GM23338 (cell line): ENCODE measurements at regions not wholly inside any gene's neighbourhood (a gene's known extent, or its start where the extent isn't known, plus 50 kb on each side); places are given as distances from the start of the nearest gene placed in this dataset.

Experiments
- ATAC-seq: fragments of 200-7000 bp; cut with Tn5 transposase; 3 replicates; pipeline ENCODE4 v1.9.1; 2020
- DNase-seq: peaks from one replicate; pipeline ENCODE4 v3.0.0-alpha.2; 2015; ENCODE audit warnings: low spot score
- H2AFZ ChIP-seq: fragments of 200-600 bp; sonication (generic); 2 replicates; pipeline ENCODE4 v1.8.0; 2016; ENCODE audit warnings: antibody characterized with exemption, mild to moderate bottlenecking, moderate library complexity
- H3F3A ChIP-seq: fragments of 200-600 bp; sonication (generic); replicated peaks from 2 replicates; pipeline ENCODE4 v1.8.0; 2017; ENCODE audit warnings: antibody characterized with exemption, mixed run types, low read depth
- H3K27ac ChIP-seq: fragments of 200-600 bp; sonication (generic); 2 replicates; pipeline ENCODE4 v1.6.1; 2016; ENCODE audit warnings: low read depth
- H3K27me3 ChIP-seq: fragments of 200-600 bp; sonication (generic); 2 replicates; pipeline ENCODE4 v1.8.0; 2016; ENCODE audit warnings: mild to moderate bottlenecking, mixed run types, moderate library complexity; ENCODE audit not compliant: insufficient read depth
- H3K36me3 ChIP-seq: fragments of 200-600 bp; sonication (generic); 2 replicates; pipeline ENCODE4 v1.8.0; 2016; ENCODE audit warnings: mild to moderate bottlenecking; ENCODE audit not compliant: insufficient read depth
- H3K4me1 ChIP-seq: fragments of 200-600 bp; sonication (generic); 2 replicates; pipeline ENCODE4 v1.8.0; 2016; ENCODE audit warnings: mild to moderate bottlenecking, moderate library complexity; ENCODE audit not compliant: insufficient read depth
- H3K4me2 ChIP-seq: fragments of 200-600 bp; sonication (generic); 2 replicates; pipeline ENCODE4 v1.7.1; 2017; ENCODE audit warnings: mixed run types
- H3K4me3 ChIP-seq: fragments of 200-600 bp; sonication (generic); 2 replicates; pipeline ENCODE4 v1.6.1; 2016; ENCODE audit warnings: mixed run types
- H3K79me2 ChIP-seq: fragments of 200-600 bp; sonication (generic); replicated peaks from 2 replicates; pipeline ENCODE4 v1.8.0; 2017; ENCODE audit warnings: mild to moderate bottlenecking; ENCODE audit not compliant: insufficient read depth
- H3K9me2 ChIP-seq: fragments of 200-600 bp; sonication (generic); 2 replicates; pipeline ENCODE4 v1.8.0; 2017; ENCODE audit not compliant: insufficient read depth
- H4K20me1 ChIP-seq: fragments of 200-600 bp; sonication (generic); replicated peaks from 2 replicates; pipeline ENCODE4 v1.8.0; 2017; ENCODE audit warnings: mild to moderate bottlenecking; ENCODE audit not compliant: insufficient read depth
- H3K27ac Mint-ChIP-seq: 2 replicates; pipeline ENCODE4 v1.8.0; 2020; ENCODE audit warnings: inconsistent platforms, mild to moderate bottlenecking, moderate library complexity, mixed read lengths
- H3K27me3 Mint-ChIP-seq: 3 replicates; pipeline ENCODE4 v1.8.0; 2022; ENCODE audit warnings: low read depth, mild to moderate bottlenecking, moderate library complexity, mixed read lengths, inconsistent platforms; ENCODE audit not compliant: insufficient read depth, poor library complexity
- H3K36me3 Mint-ChIP-seq: 3 replicates; pipeline ENCODE4 v1.8.0; 2021; ENCODE audit warnings: low read depth, mild to moderate bottlenecking, inconsistent platforms, moderate library complexity, mixed read lengths
- H3K4me1 Mint-ChIP-seq: 3 replicates; pipeline ENCODE4 v1.8.0; 2020; ENCODE audit warnings: mild to moderate bottlenecking, inconsistent platforms, mixed read lengths
- H3K4me3 Mint-ChIP-seq: 3 replicates; pipeline ENCODE4 v1.8.0; 2021; ENCODE audit warnings: moderate library complexity, mild to moderate bottlenecking, inconsistent platforms, mixed read lengths
- H3K9me3 Mint-ChIP-seq: 3 replicates; pipeline ENCODE4 v1.8.0; 2020; ENCODE audit warnings: moderate library complexity, mild to moderate bottlenecking, inconsistent platforms, mixed read lengths
- CREB1 ChIP-seq: fragments of 250-450 bp; sonication (Bioruptor Pico); IDR thresholded peaks from 2 replicates; pipeline ENCODE4 v1.5.0; 2020; ENCODE audit warnings: low read depth, mild to moderate bottlenecking, moderate library complexity
- EZH2 ChIP-seq: fragments of 200-600 bp; sonication (generic); IDR thresholded peaks from one replicate; pipeline ENCODE4 v1.8.0; 2017; ENCODE audit warnings: antibody characterized with exemption, mild to moderate bottlenecking, low read depth; ENCODE audit not compliant: unreplicated experiment
- EZH2phosphoT487 ChIP-seq: fragments of 200-600 bp; sonication (generic); IDR thresholded peaks from one replicate; pipeline ENCODE4 v1.8.1; 2018; ENCODE audit warnings: antibody characterized with exemption; ENCODE audit not compliant: unreplicated experiment
- JUNB ChIP-seq: IDR thresholded peaks from one replicate; pipeline ENCODE4 v1.6.1; 2016; ENCODE audit warnings: antibody characterized with exemption; ENCODE audit not compliant: unreplicated experiment
- NANOG ChIP-seq: IDR thresholded peaks from 2 replicates; pipeline ENCODE4 v1.6.1; 2016; ENCODE audit warnings: antibody characterized with exemption, borderline replicate concordance
- POLR2AphosphoS5 ChIP-seq: IDR thresholded peaks from 2 replicates; pipeline ENCODE4 v1.6.1; 2016; ENCODE audit warnings: antibody characterized with exemption, low read depth
- STAT1 ChIP-seq: IDR thresholded peaks from one replicate; pipeline ENCODE4 v1.6.1; 2016; ENCODE audit warnings: antibody characterized with exemption; ENCODE audit not compliant: unreplicated experiment
- ZNF114 ChIP-seq: fragments of 250-450 bp; sonication (Bioruptor Pico); IDR thresholded peaks from 2 replicates; pipeline ENCODE4 v1.5.0; 2020; ENCODE audit warnings: mild to moderate bottlenecking, moderate library complexity
- ZNF331 ChIP-seq: fragments of 250-450 bp; sonication (Bioruptor Pico); IDR thresholded peaks from 2 replicates; pipeline ENCODE4 v1.5.0; 2020; ENCODE audit warnings: low read depth, mild to moderate bottlenecking, moderate library complexity
- TF ChIP-seq, protein P1 (sequence below): IDR thresholded peaks from one replicate; pipeline ENCODE4 v1.6.1; 2018; ENCODE audit warnings: antibody characterized with exemption; ENCODE audit not compliant: unreplicated experiment
- TF ChIP-seq, protein P2 (sequence below), 2 experiments: fragments of 200-600 bp in 1 of 2; sonication (generic) in 1 of 2; conservative IDR thresholded peaks; 2 replicates each; pipeline versions ENCODE4 v1.5.1 to v1.6.1; 2016 to 2017; ENCODE audit warnings: antibody characterized with exemption in 2 of 2, low read depth in 2 of 2, mild to moderate bottlenecking in 2 of 2, moderate library complexity in 1 of 2
- TF ChIP-seq, protein P3 (sequence below): IDR thresholded peaks from 2 replicates; pipeline ENCODE4 v1.6.1; 2016; ENCODE audit warnings: antibody characterized with exemption
- TF ChIP-seq, protein P4 (sequence below): fragments of 250-450 bp; sonication (Bioruptor Pico); IDR thresholded peaks from 2 replicates; pipeline ENCODE4 v1.5.0; 2020; ENCODE audit warnings: mild to moderate bottlenecking, moderate library complexity

DNA sequence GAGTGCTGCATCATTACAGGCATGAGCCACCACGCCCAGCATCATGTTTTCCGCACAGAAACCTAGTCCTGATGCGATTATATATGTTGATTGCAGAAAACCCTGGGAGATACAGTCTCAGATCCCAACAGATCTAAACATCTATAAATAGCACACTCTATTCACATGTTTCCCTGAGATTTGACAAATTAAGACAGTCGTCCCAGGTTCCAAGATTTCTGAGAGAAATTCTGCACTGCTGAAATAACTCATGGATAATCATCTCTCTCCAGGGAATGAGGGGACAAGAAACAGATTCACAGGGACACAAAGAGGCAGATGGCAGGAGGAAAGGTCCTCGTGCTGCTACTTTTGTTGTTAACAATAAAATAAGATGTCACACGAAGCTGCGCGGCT, 393.1 kb upstream of the CELF2 start:
- ATAC-seq = no peak
- Histone ChIP-seq H3K36me3 (no peaks in the 10 kb centered on the region), H3K4me3 (no peak overlapping the region), H3K79me2 (no peaks in the 10 kb centered on the region), H3K27me3 (no peaks in the 10 kb centered on the region), H3K27ac (no peak overlapping the region), H3K4me1 (no peaks in the 10 kb centered on the region), H4K20me1 (no peaks in the 10 kb centered on the region), H2AFZ (no peak overlapping the region), H3K9me2 (no peaks in the 10 kb centered on the region), H3F3A (no peaks in the 10 kb centered on the region), H3K4me2 (no peak overlapping the region)
- no peak overlapping the region for H3K4me3 Mint-ChIP-seq
- H3K27ac Mint-ChIP-seq = no peak overlapping the region
- no peaks in the 10 kb centered on the region for H3K9me3 Mint-ChIP-seq
- H3K27me3 Mint-ChIP-seq = peaks cover 1% of the 10 kb centered on the region
- no peak for DNase-seq
- no peak for TF ChIP-seq EZH2
- TF ChIP-seq STAT1 = no peak
- no peak for TF ChIP-seq EZH2phosphoT487
- no peak for TF ChIP-seq JUNB
- TF ChIP-seq, protein P1, sequence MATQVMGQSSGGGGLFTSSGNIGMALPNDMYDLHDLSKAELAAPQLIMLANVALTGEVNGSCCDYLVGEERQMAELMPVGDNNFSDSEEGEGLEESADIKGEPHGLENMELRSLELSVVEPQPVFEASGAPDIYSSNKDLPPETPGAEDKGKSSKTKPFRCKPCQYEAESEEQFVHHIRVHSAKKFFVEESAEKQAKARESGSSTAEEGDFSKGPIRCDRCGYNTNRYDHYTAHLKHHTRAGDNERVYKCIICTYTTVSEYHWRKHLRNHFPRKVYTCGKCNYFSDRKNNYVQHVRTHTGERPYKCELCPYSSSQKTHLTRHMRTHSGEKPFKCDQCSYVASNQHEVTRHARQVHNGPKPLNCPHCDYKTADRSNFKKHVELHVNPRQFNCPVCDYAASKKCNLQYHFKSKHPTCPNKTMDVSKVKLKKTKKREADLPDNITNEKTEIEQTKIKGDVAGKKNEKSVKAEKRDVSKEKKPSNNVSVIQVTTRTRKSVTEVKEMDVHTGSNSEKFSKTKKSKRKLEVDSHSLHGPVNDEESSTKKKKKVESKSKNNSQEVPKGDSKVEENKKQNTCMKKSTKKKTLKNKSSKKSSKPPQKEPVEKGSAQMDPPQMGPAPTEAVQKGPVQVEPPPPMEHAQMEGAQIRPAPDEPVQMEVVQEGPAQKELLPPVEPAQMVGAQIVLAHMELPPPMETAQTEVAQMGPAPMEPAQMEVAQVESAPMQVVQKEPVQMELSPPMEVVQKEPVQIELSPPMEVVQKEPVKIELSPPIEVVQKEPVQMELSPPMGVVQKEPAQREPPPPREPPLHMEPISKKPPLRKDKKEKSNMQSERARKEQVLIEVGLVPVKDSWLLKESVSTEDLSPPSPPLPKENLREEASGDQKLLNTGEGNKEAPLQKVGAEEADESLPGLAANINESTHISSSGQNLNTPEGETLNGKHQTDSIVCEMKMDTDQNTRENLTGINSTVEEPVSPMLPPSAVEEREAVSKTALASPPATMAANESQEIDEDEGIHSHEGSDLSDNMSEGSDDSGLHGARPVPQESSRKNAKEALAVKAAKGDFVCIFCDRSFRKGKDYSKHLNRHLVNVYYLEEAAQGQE = no peak
- TF ChIP-seq ZNF331 (CRISPR knock-in tag) = no peak
- no peak for TF ChIP-seq POLR2AphosphoS5
- TF ChIP-seq ZNF114 (CRISPR knock-in tag) = no peak
- TF ChIP-seq, protein P2, sequence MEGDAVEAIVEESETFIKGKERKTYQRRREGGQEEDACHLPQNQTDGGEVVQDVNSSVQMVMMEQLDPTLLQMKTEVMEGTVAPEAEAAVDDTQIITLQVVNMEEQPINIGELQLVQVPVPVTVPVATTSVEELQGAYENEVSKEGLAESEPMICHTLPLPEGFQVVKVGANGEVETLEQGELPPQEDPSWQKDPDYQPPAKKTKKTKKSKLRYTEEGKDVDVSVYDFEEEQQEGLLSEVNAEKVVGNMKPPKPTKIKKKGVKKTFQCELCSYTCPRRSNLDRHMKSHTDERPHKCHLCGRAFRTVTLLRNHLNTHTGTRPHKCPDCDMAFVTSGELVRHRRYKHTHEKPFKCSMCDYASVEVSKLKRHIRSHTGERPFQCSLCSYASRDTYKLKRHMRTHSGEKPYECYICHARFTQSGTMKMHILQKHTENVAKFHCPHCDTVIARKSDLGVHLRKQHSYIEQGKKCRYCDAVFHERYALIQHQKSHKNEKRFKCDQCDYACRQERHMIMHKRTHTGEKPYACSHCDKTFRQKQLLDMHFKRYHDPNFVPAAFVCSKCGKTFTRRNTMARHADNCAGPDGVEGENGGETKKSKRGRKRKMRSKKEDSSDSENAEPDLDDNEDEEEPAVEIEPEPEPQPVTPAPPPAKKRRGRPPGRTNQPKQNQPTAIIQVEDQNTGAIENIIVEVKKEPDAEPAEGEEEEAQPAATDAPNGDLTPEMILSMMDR (conservative IDR thresholded peaks at IDR 0.05; ENCODE audit: low read depth in 2 of 2) = no peak
- TF ChIP-seq CREB1 (CRISPR knock-in tag) = no peak
- TF ChIP-seq, protein P3, sequence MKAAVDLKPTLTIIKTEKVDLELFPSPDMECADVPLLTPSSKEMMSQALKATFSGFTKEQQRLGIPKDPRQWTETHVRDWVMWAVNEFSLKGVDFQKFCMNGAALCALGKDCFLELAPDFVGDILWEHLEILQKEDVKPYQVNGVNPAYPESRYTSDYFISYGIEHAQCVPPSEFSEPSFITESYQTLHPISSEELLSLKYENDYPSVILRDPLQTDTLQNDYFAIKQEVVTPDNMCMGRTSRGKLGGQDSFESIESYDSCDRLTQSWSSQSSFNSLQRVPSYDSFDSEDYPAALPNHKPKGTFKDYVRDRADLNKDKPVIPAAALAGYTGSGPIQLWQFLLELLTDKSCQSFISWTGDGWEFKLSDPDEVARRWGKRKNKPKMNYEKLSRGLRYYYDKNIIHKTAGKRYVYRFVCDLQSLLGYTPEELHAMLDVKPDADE = no peak
- TF ChIP-seq, protein P4, sequence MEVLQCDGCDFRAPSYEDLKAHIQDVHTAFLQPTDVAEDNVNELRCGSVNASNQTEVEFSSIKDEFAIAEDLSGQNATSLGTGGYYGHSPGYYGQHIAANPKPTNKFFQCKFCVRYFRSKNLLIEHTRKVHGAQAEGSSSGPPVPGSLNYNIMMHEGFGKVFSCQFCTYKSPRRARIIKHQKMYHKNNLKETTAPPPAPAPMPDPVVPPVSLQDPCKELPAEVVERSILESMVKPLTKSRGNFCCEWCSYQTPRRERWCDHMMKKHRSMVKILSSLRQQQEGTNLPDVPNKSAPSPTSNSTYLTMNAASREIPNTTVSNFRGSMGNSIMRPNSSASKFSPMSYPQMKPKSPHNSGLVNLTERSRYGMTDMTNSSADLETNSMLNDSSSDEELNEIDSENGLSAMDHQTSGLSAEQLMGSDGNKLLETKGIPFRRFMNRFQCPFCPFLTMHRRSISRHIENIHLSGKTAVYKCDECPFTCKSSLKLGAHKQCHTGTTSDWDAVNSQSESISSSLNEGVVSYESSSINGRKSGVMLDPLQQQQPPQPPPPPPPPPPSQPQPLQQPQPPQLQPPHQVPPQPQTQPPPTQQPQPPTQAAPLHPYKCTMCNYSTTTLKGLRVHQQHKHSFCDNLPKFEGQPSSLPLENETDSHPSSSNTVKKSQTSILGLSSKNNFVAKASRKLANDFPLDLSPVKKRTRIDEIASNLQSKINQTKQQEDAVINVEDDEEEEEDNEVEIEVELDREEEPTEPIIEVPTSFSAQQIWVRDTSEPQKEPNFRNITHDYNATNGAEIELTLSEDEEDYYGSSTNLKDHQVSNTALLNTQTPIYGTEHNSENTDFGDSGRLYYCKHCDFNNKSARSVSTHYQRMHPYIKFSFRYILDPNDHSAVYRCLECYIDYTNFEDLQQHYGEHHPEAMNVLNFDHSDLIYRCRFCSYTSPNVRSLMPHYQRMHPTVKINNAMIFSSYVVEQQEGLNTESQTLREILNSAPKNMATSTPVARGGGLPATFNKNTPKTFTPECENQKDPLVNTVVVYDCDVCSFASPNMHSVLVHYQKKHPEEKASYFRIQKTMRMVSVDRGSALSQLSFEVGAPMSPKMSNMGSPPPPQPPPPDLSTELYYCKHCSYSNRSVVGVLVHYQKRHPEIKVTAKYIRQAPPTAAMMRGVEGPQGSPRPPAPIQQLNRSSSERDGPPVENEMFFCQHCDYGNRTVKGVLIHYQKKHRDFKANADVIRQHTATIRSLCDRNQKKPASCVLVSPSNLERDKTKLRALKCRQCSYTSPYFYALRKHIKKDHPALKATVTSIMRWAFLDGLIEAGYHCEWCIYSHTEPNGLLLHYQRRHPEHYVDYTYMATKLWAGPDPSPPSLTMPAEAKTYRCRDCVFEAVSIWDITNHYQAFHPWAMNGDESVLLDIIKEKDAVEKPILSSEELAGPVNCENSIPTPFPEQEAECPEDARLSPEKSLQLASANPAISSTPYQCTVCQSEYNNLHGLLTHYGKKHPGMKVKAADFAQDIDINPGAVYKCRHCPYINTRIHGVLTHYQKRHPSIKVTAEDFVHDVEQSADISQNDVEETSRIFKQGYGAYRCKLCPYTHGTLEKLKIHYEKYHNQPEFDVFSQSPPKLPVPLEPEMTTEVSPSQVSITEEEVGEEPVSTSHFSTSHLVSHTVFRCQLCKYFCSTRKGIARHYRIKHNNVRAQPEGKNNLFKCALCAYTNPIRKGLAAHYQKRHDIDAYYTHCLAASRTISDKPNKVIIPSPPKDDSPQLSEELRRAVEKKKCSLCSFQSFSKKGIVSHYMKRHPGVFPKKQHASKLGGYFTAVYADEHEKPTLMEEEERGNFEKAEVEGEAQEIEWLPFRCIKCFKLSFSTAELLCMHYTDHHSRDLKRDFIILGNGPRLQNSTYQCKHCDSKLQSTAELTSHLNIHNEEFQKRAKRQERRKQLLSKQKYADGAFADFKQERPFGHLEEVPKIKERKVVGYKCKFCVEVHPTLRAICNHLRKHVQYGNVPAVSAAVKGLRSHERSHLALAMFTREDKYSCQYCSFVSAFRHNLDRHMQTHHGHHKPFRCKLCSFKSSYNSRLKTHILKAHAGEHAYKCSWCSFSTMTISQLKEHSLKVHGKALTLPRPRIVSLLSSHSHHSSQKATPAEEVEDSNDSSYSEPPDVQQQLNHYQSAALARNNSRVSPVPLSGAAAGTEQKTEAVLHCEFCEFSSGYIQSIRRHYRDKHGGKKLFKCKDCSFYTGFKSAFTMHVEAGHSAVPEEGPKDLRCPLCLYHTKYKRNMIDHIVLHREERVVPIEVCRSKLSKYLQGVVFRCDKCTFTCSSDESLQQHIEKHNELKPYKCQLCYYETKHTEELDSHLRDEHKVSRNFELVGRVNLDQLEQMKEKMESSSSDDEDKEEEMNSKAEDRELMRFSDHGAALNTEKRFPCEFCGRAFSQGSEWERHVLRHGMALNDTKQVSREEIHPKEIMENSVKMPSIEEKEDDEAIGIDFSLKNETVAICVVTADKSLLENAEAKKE (CRISPR knock-in tag) = no peak
- no peak for TF ChIP-seq NANOG
- H3K36me3 Mint-ChIP-seq = no peaks in the 10 kb centered on the region
- H3K4me1 Mint-ChIP-seq = no peaks in the 10 kb centered on the region
